ENCODE measurements at regions not wholly inside any gene's neighbourhood (a gene's known extent, or its start where the extent isn't known, plus 50 kb on each side); places are given as distances from the start of the nearest gene placed in this dataset.

- no peak for DNase-seq (ENCODE audit: low spot score)
Measured at GRCh38 chr2:53445383-53446070, 322.1 kb upstream of the CHAC2 start.

- DNase-seq (ENCODE audit: low spot score), result no peak
Measured at GRCh38 chr2:53442783-53443182, 324.8 kb upstream of the CHAC2 start.

GRCh38 chr2:53442093-53442492 is 325.5 kb upstream of the CHAC2 start:
- no peak for DNase-seq (ENCODE audit: low spot score)

GRCh38 chr2:53438692-53439091 is 328.9 kb upstream of the CHAC2 start:
- no peak for DNase-seq (ENCODE audit: low spot score)

GRCh38 chr2:53438100-53438499 is 329.5 kb upstream of the CHAC2 start:
- DNase-seq (ENCODE audit: low spot score), result no peak

GRCh38 chr2:53437371-53437770 is 330.2 kb upstream of the CHAC2 start:
- DNase-seq (ENCODE audit: low spot score), result no peak

GRCh38 chr2:53436882-53437281 is 330.7 kb upstream of the CHAC2 start:
- DNase-seq (ENCODE audit: low spot score), result no peak

- DNase-seq (ENCODE audit: low spot score), result no peak
Measured at GRCh38 chr2:53435610-53436009, 332.0 kb upstream of the CHAC2 start.

- no peak for DNase-seq (ENCODE audit: low spot score)
Measured at GRCh38 chr2:53434466-53434865, 333.1 kb upstream of the CHAC2 start.

GRCh38 chr2:53432936-53433335 is 334.7 kb upstream of the CHAC2 start:
- no peak for DNase-seq (ENCODE audit: low spot score)

- DNase-seq (ENCODE audit: low spot score), result no peak
Measured at GRCh38 chr2:53429901-53430300, 337.7 kb upstream of the CHAC2 start.

GRCh38 chr2:53424902-53425301 is 342.7 kb upstream of the CHAC2 start:
- DNase-seq (ENCODE audit: low spot score), result no peak

- no peak for DNase-seq (ENCODE audit: low spot score)
Measured at GRCh38 chr2:53423465-53423864, 344.1 kb upstream of the CHAC2 start.

GRCh38 chr2:53422979-53423378 is 344.6 kb upstream of the CHAC2 start:
- no peak for DNase-seq (ENCODE audit: low spot score)

GRCh38 chr2:53417385-53417784 is 350.2 kb upstream of the CHAC2 start:
- DNase-seq (ENCODE audit: low spot score), result no peak

GRCh38 chr2:53407363-53408080 is 360.1 kb upstream of the CHAC2 start:
- DNase-seq (ENCODE audit: low spot score), result no peak

GRCh38 chr2:53403792-53404413 is 363.7 kb upstream of the CHAC2 start:
- no peak for DNase-seq (ENCODE audit: low spot score)

- DNase-seq (ENCODE audit: low spot score), result no peak
Measured at GRCh38 chr2:53397085-53397484, 370.5 kb upstream of the CHAC2 start.

- DNase-seq (ENCODE audit: low spot score), result no peak
Measured at GRCh38 chr2:53381271-53381670, 386.3 kb upstream of the CHAC2 start.

- no peak for DNase-seq (ENCODE audit: low spot score)
Measured at GRCh38 chr2:53379547-53379946, 388.1 kb upstream of the CHAC2 start.

GRCh38 chr2:53378791-53379190 is 388.8 kb upstream of the CHAC2 start:
- DNase-seq (ENCODE audit: low spot score), result no peak

- no peak for DNase-seq (ENCODE audit: low spot score)
Measured at GRCh38 chr2:53373126-53373525, 394.5 kb upstream of the CHAC2 start.

- DNase-seq (ENCODE audit: low spot score), result no peak
Measured at GRCh38 chr2:53366543-53366942, 401.1 kb upstream of the CHAC2 start.
